Left colon (tissue), 2 donors: ENCODE measurements at regions not wholly inside any gene's neighbourhood (a gene's known extent, or its start where the extent isn't known, plus 50 kb on each side); places are given as distances from the start of the nearest gene placed in this dataset.

Source experiments
- ATAC-seq: fragments of 200-7000 bp; cut with Tn5 transposase; one replicate; pipeline ENCODE4 v1.9.1; 2020; ENCODE audit warnings: mild to moderate bottlenecking, moderate library complexity
- DNase-seq, 2 donors: peaks; one replicate each; pipeline ENCODE4 v3.0.0-alpha.2; 2020
- intact Hi-C, 2 donors: fragments of 100-400 bp; cut with DNase I in 1 of 2; cut with micrococcal nuclease in 1 of 2; formaldehyde crosslinking; loops; one replicate each; pipeline versions ENCODE4 v1.11.2 to v1.14.0; 2022; cut with DNase I, micrococcal nuclease
- donor health status: DM: no; HTN: no; CAD: no.
- donor health status: DM: yes; HTN: yes; CAD: no.

DNA sequence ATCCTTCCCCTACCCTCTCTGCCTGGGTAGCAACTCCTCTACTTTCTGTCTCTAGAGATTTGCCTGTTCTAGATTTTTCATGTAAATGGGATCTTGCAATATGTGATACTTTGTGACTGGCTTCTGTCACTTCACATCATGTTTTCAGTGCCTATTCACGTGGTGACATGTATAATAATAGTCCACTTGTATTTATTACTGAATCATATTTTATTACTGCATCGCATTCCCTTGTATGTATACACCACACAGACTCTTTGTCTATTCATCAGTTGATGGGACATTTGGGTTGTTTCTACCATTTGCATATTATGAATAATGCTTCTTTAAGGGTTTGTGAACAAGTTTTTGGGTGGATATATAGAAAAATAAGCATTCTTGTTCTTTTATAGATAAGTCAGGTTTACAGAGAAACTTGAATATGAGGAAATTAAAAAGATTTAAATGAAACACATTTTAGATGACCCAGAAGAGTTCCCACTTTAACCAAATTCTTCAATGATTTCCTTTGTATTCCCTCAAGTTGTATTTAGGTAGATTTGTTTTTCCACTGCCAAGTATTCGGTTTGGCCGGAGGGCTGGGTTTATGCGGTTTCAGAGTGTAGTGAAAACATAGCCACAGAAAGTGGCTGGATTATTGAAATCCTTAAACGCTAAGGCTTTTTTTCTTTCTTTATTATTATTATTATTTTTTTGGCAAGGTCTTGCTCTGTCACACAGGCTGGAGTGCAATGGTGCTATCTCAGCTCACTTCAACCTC lies 178.7 kb upstream of the TMTC1 start:
- intact Hi-C loops: no loop called here
- ATAC-seq (no peak), DNase-seq (no peak)

DNA sequence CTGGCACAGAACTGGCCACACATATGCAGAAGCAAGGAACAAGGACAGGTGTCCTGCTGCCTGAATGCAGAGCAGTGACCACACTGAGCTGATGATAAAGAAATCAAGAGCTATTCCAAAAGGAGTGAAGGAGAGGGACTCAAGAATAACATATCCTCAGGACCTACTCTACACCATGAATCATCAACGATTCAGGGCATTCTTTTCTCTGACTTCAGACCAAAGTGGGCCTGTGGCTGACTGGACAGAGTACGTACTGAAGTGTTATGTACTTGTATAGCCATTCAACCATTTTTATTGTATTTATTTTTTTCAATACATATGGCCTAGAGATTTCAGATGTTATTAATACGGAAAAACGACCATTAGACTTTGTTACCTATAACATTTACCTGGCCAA lies 177.5 kb upstream of the TMTC1 start:
- intact Hi-C loops: no loop called here
- DNase-seq (no peak), ATAC-seq (no peak)

DNA sequence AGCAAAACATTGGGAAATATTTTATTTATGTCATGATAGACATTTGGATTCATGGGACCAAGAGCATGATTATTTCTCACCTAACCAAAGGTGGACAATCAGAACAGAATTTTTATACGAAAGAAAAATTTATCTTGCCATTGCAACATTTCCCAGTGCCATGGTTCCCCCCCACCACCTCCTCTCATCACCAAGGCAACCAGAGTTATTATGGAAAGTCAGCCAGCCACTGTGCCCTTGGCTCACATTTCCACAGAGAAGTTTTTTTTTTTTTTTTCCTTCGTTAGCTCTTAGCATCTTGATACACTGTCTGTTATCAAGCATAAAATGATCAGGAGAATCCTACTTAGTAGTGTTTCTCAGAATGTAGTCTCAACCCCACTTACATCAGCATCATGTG lies 176.4 kb upstream of the TMTC1 start:
- DNase-seq (no peak), ATAC-seq (no peak)
- intact Hi-C loops: no loop called here

DNA sequence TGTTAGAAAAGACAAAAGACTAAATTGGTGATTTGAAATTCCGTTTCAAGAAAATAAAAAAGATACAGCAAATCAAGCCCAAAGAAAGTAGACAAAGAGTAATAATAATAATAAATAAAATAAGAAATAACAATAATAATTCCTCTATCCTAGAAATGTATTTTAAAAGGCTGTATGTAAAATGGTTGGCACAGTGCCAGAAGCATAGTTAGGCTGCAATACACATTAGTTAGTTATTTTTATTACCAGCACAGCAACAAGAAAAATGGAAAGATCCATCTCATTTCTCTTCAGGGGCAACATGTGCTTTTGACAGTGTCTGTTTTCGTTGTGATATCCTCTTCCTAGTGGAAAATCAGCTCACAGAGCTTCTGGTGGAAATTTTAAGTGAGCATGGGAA lies 174.1 kb upstream of the TMTC1 start:
- ATAC-seq: no peak
- DNase-seq: no peak
- intact Hi-C loops: no loop called here

DNA sequence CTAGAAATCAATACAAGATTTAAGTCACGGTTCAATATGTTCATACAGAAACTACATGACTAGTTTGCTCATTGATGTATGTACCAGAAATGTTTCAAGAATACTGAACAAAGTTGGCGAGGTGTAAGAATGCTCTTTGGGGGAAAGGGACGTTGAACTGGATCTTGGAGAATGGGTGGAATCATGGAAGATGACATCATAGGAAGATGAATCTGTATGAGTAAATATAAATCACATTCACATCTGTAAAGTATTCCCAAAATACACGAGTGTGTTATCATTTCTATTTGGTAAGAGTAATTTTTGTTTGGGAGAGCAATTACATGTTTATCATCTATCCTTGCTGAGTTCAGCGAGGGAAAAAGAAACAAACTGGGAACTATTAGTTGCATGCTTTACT lies 162.2 kb upstream of the TMTC1 start:
- ATAC-seq: no peak
- intact Hi-C loops: no loop called here
- no peak for DNase-seq

DNA sequence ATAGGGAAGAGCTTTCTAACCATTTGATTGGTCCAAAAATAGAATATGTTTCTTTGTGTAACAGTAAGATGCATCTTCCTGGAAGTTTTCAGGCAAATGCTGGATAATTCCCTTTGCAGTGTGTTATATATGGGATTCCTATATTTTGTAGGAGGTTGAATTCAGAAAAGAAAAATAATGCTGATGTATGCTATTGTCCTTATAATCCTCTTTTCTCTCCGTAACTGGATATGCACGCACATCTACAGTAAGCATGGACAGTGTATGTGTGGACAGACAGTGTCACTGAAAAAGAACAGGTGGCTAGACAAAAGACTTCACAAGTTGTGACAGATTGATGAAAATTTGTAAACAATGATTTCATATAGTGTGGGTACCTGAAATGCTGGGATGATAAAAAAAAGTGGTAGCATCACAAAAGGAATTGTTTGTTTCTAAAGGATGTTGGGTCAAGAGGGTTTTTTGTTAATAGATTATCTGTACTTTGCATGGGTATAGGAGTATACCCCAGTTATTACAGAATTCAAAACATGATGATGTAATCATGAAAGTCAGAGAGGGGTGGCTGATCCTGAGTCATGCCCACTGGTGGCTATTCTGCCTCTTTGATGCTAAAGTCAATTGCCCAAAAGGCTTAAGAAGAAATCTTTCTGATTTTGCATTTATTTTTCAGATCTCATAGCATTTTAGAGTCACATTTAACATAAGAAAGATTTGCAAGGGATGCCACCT lies 160.7 kb upstream of the TMTC1 start:
- DNase-seq: no peak
- ATAC-seq: no peak
- intact Hi-C loops: no loop called here

DNA sequence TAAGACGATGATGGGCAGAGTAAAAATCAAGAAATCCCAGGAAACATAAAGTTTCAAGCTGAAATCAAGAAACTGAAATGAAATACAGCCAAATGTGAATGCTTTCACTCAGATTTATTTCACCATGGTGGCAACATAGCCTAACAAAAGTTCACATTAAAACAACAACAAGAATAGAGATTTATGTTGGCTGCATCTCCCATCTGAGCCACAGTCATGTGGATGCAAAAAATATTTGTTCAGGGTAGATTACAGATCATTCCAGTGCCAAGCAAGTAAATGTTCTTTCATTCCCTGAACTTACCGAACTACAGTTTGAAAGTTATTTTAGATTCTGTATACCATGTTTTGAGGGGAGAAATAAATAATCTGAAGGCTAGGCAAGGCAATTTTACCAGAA lies 159.9 kb upstream of the TMTC1 start:
- no peak for DNase-seq
- no peak for ATAC-seq
- intact Hi-C loops: no loop called here

DNA sequence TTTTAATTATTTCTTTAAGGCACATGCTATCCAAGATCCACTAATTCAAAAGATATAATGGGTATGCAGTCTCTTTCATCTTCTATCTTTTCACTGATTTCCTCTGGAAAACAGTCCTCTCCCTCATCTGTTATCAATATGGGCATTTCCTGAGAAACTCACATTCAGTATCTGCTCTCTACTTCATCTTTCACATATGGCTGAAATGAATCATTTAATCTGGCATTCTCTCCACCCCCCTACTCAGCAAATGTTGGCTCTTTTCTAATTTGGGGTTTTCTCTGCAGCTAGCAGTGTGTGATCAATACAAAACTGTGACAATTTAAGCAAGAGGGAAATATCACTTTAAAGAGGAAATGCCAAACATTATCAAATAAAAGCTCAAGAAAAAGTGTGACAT lies 157.1 kb upstream of the TMTC1 start:
- DNase-seq (no peak), ATAC-seq (no peak)
- intact Hi-C loops: no loop called here

DNA sequence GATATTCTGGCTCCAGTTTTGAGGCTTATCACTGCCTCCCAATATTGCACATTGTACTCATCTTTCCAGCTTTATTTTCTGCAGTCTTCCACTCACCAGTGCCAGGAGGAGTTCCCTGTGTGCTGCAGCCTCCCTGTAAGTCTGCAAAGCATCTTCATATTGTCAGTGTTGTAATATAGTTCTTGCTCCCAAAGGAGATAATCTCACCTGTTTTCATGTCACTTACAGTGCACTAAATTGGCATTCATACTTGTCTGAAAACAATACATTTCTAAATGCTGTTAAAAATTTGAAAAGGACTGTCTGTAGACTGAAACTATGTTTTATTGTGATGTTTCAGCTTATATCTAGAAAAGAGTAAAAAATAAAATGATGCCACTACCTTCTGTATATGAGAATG lies 146.8 kb upstream of the TMTC1 start:
- intact Hi-C loops: no loop called here

DNA sequence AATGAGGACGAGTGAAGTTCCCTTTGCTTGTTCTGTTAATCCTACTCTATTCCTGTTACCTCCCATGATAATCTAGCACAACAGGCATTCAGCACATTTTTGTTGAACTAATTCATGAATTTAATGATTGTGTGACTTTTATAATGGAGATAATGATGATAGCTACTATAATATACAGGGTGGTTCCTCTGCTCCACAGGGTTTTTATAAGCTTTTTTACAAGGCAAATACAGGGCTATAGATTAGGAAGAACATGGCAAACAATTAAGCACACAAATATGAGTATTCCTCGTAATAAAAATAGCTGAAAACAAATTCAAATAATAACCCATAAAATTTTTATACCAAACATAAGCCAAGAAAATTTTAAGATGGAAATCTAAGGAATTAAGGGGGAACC lies 145.6 kb upstream of the TMTC1 start:
- ATAC-seq: no peak
- DNase-seq: no peak
- intact Hi-C loops: no loop called here

More for the DNA sequence above, 146.8 kb upstream of the TMTC1 start:
- ATAC-seq: no peak
- no peak for DNase-seq

DNA sequence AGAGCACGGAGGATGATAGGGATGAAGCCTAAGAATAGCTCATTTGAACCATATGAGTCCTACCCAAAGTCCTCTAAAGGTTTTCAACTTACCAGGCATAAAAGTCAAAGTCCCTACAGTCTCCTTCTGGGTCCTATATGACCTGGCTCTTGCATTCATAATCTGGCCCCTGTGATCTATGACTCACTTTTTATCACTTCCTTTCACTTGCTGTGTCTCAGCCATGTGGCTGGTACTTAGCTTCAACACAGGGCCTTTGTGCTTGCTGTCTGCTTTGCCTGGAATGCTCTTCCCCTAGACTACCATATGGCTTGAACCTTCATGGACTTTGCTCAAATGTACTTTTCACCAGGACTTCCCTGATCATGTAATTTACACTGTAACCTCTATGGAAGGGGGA lies 137.6 kb upstream of the TMTC1 start:
- intact Hi-C loops: no loop called here

DNA sequence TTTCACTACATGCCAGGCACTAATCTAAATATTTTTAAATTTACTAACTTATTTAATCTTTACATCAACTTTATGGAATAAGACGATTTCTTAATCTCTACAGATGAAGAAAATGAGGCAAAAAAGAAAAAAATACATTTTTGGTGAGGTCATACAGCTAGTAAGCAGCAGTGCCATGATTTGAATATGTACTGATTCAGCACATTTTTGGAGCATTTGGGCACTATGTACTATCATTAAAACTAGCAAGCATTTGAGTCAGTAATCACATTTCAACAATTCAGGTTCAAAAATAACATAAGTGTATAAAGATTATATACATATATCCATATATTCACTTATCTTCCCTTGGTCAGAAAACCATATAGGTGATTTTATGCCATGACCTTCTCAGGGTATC lies 124.4 kb upstream of the TMTC1 start:
- intact Hi-C loops: no loop called here
- no peak for DNase-seq

More for the DNA sequence above, 137.6 kb upstream of the TMTC1 start:
- ATAC-seq (no peak), DNase-seq (no peak)

DNA sequence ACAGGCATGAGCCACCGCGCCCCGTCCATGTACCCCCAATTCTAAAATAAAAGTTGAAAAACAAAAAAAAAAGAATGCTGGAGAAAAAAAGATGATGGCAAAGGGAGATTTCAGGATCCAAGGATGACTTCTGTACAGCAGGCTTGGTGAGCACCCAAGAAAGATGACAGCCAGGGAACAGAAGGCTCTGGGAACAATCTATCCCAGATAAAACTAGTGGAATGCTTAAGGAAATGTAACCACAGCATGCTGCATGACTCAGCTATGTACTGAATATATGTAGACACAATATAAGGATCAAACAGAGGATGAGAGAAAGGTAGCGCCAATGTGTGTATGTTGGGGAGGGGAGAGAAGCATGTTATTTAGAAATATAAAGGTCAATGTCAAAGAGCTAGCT lies 123.7 kb upstream of the TMTC1 start:
- intact Hi-C loops: no loop called here
- ATAC-seq (no peak), DNase-seq (no peak)

More for the DNA sequence above, 124.4 kb upstream of the TMTC1 start:
- no peak for ATAC-seq

DNA sequence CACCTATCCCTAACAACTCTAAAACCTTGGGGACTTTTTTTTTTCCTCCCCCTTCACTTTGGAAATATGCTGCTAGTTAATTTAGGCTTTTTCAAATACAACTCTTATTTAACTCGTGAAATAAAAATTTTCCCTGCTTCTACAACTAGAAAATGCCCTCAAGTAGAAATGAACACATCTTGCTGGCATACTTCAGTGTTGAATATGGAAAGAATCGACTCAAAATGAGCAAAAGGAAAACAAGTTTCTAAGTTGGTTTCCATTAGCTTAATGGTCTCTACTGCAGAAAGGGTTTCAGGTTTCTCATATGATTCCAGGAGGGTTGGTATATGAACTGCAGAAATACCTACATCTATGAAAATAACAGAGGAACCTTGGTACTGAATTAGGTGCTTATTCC lies 118.3 kb upstream of the TMTC1 start:
- ATAC-seq (no peak), DNase-seq (no peak)
- intact Hi-C loops: no loop called here

DNA sequence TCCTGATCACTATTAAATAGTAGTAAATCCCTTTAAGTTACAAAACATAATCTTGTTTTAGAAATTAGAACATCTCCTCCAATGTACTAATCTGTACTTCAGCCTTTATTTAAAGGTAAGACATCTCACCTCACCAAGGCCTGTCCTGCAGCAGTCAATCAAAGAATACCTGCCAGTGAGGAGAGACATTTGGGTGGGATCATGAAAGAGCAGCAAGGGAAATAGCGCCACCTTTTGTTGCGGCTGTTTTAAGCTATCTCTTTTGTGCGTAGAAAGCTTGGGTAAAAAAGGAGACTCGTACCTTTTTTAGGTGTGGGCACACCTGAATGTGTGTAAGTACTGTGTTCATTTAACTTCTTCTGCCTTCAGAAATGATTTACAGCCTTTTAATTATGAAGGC lies 117.8 kb upstream of the TMTC1 start:
- DNase-seq: no peak
- ATAC-seq: no peak
- intact Hi-C loops: no loop called here

DNA sequence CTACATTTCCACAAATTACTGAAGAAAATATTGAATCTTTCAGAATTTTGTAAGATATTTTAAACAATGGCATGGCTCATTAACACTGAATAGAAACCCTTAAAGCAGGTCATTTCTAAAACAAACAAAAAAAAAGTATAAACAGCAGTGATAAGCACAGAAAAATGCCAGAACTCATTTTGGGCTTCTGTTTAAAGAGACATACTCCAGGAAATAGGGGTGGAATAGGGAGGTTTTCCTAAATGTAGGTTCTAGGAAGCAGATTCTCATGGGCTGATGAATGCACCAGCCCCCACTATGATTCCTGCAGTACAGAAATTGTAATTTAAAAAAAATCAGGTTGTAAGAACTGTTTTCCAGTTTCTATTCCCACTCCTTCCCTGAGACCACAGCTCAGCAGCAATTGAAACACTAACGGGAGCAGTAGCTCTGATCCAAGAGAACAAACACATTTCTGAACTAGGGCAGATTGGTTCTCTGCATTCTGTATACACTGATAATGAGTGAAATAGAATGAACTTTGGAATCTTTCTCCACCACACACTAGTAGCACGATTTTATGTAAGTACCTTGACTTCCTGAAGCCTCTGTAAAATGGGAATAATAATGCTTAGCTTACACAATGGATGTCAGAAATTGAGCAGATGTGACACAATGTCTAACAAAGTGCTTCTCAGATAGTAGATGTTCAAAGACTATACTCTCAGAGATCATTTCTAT lies 115.6 kb upstream of the TMTC1 start:
- DNase-seq (no peak), ATAC-seq (no peak)
- intact Hi-C loops: no loop called here

DNA sequence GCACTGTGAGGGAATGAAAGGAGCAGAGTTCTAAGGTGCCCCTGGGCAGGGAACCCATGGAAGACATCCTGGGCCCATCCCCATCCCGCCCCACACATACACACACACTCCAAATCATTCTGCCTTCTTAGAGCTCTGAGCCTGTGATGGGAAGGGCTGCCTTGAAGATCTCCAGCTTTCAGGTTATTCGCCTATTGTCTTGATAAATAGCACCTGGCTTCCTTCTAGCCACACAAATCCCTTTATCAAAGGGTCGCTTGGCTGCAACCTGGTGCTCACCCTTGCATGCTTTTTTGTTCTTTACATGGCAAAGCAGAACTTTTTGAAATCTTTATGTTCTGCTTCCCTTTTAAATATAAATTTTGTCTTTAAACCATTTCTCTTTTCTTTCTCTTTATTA lies 112.2 kb upstream of the TMTC1 start:
- ATAC-seq: no peak
- DNase-seq: no peak
- intact Hi-C loops: no loop called here

DNA sequence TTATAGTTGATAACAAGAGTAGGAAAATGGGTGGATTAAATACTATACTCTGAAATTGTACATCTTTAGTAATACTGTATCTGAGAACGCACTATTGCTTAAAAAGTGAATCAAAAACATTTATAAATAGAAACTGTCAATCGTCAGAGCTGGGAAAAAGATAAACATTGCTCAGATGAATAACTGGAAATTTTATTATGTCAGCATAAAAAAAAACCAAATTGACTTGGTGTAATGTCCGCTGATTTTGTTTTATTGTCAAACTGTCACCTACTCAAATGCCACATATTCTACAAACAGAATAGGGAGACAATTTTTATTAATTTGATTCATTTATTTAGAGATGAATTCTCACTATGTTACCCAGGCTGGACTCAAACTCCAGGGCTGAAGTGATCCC lies 109.3 kb upstream of the TMTC1 start:
- DNase-seq (no peak), ATAC-seq (no peak)
- intact Hi-C loops: no loop called here

DNA sequence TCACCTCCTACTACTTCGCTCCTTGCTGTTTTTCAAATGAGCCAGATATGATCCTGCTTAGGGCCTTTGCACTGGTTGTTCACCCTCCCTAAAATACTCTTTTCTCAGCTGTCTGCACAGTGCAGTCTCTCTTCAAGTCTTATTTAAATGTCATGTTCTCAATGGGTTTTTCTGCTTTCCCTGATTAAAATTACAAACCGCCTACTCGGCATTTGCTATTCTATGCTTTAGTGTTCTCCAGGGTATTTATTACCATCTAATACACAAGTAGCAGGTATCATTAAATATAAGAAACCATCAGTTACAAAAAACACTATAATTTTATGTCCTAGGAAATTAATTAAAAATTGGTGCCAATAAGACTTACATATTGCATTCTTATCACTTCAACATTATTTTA lies 108.0 kb upstream of the TMTC1 start:
- ATAC-seq: no peak
- intact Hi-C loops: no loop called here
- no peak for DNase-seq

DNA sequence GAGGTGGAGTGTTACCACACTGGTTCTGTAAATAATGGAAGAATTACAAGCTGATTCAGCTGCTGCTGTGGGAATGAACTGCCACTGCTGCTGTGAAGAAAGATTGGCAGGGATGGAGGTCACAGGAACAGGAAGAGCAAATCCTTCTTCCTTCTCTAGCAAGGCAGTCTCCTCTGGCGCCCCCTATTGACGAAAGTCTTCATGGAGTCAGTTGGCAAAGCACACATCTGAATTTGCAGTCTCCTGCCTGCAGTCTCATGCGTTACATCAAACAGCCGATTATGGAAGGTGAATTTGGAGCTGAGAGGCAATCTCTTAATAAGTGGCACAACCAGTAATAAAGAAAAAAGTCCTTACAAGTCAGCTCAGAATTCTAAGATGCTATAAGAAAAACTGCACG lies 106.0 kb upstream of the TMTC1 start:
- DNase-seq: peak in 1 of 2 donors; percentile 12
- ATAC-seq: no peak
- intact Hi-C loops: loop anchor here in 1 of 2 donors (10.0 kb wide), 1 partner anchor 885 kb away; no protein-coding TSS in a partner anchor
